K562 (cell line): ENCODE measurements at regions not wholly inside any gene's neighbourhood (a gene's known extent, or its start where the extent isn't known, plus 50 kb on each side); places are given as distances from the start of the nearest gene placed in this dataset.

ENCODE experiments used
- ATAC-seq: fragments of 200-7000 bp; cut with Tn5 transposase; 3 replicates; pipeline ENCODE4 v1.9.1; 2020; ENCODE audit warnings: moderate library complexity
- BruUV-seq: library from RNA; stranded (reverse); fragments of 400-500 nt; replicated peaks from 2 replicates; lab custom pipeline; 2021; lab: Mats Ljungman, UMichigan
- CTCF ChIA-PET: fragments of 300-600 bp; formaldehyde crosslinking; extraction: SDS; loops from one replicate; lab custom pipeline; 2021; ENCODE audit warnings: low intra/inter-chr PET ratio; lab: Yijun Ruan, JAX
- POLR2A ChIA-PET: fragments of 300-600, 350-650 bp; sonication (Branson Sonifier 250); formaldehyde crosslinking; extraction: SDS; loops from one replicate; lab custom pipeline; 2021; ENCODE audit warnings: antibody characterized with exemption, inconsistent platforms; lab: Yijun Ruan, JAX
- DNase-seq, 4 experiments: peaks; one replicate each; pipeline versions ENCODE4 v3.0.0 to v3.0.0-alpha.2; 2011 to 2018; ENCODE audit warnings: low spot score in 3 of 4, mixed read lengths in 3 of 4; ENCODE audit errors: extremely low read depth in 1 of 4
- FAIRE-seq: peaks from 2 replicates; lab custom pipeline; 2011; peaks lifted over from hg19 to GRCh38; lab: Jason Lieb, UNC
- H2AFZ ChIP-seq: 2 replicates; pipeline ENCODE4 v1.6.0; 2011; ENCODE audit warnings: low read depth, low read length, control low read depth, inconsistent platforms
- H3K27ac ChIP-seq: fragments of 200-600 bp; 3 replicates; pipeline ENCODE4 v1.8.0; 2011; ENCODE audit warnings: low read depth, mild to moderate bottlenecking, control low read depth, inconsistent platforms, low read length, moderate library complexity, mixed read lengths; ENCODE audit errors: extremely low read depth
- H3K27me3 ChIP-seq, 2 experiments: fragments of 300-600 bp in 1 of 2; 2 replicates in 1 of 2; 3 replicates in 1 of 2; pipeline versions ENCODE4 v1.6.0 to v1.8.0; 2011; ENCODE audit warnings: inconsistent platforms in 2 of 2, low read length in 2 of 2, mild to moderate bottlenecking in 1 of 2, mixed read lengths in 1 of 2, moderate library complexity in 1 of 2; ENCODE audit not compliant: control insufficient read depth in 2 of 2, insufficient read depth in 2 of 2
- H3K36me3 ChIP-seq: fragments of 300-600 bp; 3 replicates; pipeline ENCODE4 v1.8.0; 2011; ENCODE audit warnings: mild to moderate bottlenecking, low read length, inconsistent platforms; ENCODE audit not compliant: control insufficient read depth, insufficient read depth
- H3K4me1 ChIP-seq, 2 experiments: fragments of 200-600 bp in 1 of 2; replicated peaks in 1 of 2; 2 replicates in 1 of 2; 3 replicates in 1 of 2; pipeline versions ENCODE4 v1.5.1 to v1.8.0; 2011; ENCODE audit warnings: inconsistent platforms in 2 of 2, low read length in 2 of 2, mild to moderate bottlenecking in 1 of 2, mixed read lengths in 1 of 2, moderate library complexity in 1 of 2; ENCODE audit not compliant: control insufficient read depth in 2 of 2, insufficient read depth in 2 of 2
- H3K4me2 ChIP-seq: 2 replicates; pipeline ENCODE4 v1.6.1; 2011; ENCODE audit warnings: low read length, control low read depth, inconsistent platforms, mixed read lengths; ENCODE audit not compliant: insufficient read depth
- H3K4me3 ChIP-seq: fragments of 200-600 bp; sonication (generic), shearing (Covaris generic); 2 replicates; pipeline ENCODE4 v1.5.1; 2016; ENCODE audit warnings: control low read depth, inconsistent platforms
- H3K79me2 ChIP-seq: fragments of 200-600 bp; 3 replicates; pipeline ENCODE4 v1.8.0; 2011; ENCODE audit warnings: low read length, inconsistent platforms; ENCODE audit not compliant: control insufficient read depth, insufficient read depth
- H3K9ac ChIP-seq, 2 experiments: 2 replicates each; pipeline versions ENCODE4 v1.6.0 to v1.6.1; 2011; ENCODE audit warnings: low read depth in 2 of 2, low read length in 2 of 2, control low read depth in 1 of 2, inconsistent platforms in 1 of 2, mild to moderate bottlenecking in 1 of 2, mixed read lengths in 1 of 2; ENCODE audit not compliant: insufficient read depth in 1 of 2
- H3K9me1 ChIP-seq: one replicate; pipeline ENCODE4 v1.6.0; 2011; ENCODE audit warnings: inconsistent platforms, mild to moderate bottlenecking, low read length, moderate library complexity; ENCODE audit not compliant: control insufficient read depth, insufficient read depth
- H3K9me3 ChIP-seq: replicated peaks from 2 replicates; pipeline ENCODE4 v1.5.1; 2011; ENCODE audit warnings: low read depth, low read length, inconsistent platforms; ENCODE audit not compliant: control insufficient read depth, insufficient read depth
- H4K20me1 ChIP-seq: replicated peaks from 2 replicates; pipeline ENCODE4 v1.6.1; 2011; ENCODE audit warnings: low read length, inconsistent platforms, mixed read lengths; ENCODE audit not compliant: control insufficient read depth, insufficient read depth
- CCNT2 ChIP-seq: IDR thresholded peaks from 2 replicates; pipeline ENCODE4 v1.6.1; 2011; ENCODE audit warnings: borderline replicate concordance, low read depth, mild to moderate bottlenecking, moderate library complexity, mixed read lengths, low read length; ENCODE audit not compliant: insufficient read length; ENCODE audit errors: extremely low read depth
- CTBP1 ChIP-seq: fragments of 450-650 bp; IDR thresholded peaks from 2 replicates; pipeline ENCODE4 v1.6.1; 2016; ENCODE audit warnings: borderline replicate concordance
- DPF2 ChIP-seq: fragments of 450-650 bp; IDR thresholded peaks from 2 replicates; pipeline ENCODE4 v1.6.1; 2016
- HLTF ChIP-seq: fragments of 450-650 bp; IDR thresholded peaks from 2 replicates; pipeline ENCODE4 v1.6.1; 2016
- TRIM28 ChIP-seq: fragments of 450-650 bp; IDR thresholded peaks from 2 replicates; pipeline ENCODE4 v1.6.1; 2017
- ZNF780A ChIP-seq: fragments of 250-450 bp; sonication (Bioruptor Pico); IDR thresholded peaks from 2 replicates; pipeline ENCODE4 v1.5.0; 2021; ENCODE audit warnings: mild to moderate bottlenecking
- WGBS: fragments of 100-300 bp; shearing (Covaris generic); methylation state at CpG from one replicate; pipeline ENCODE4 v1.1.6; 2016; ENCODE audit warnings: low coverage, mixed read lengths; ENCODE audit not compliant: insufficient coverage; ENCODE audit errors: missing lambda C conversion rate; 5-methylcytosine and 5-hydroxymethylcytosine counted together
- in situ Hi-C: fragments of 300-500 bp; cut with MboI; formaldehyde crosslinking; loops from 4 replicates; pipeline ENCODE4 v1.15.0; 2018; ENCODE audit warnings: inconsistent platforms, mixed read lengths
- intact Hi-C: fragments of 100-400 bp; cut with micrococcal nuclease; formaldehyde crosslinking; loops from 2 replicates; pipeline ENCODE4 v1.14.2; 2022
- TF ChIP-seq, protein P1 (sequence below): fragments of 150-350 bp; conservative IDR thresholded peaks from 2 replicates; pipeline ENCODE4 v1.6.1; 2014; ENCODE audit warnings: low read length

DNA sequence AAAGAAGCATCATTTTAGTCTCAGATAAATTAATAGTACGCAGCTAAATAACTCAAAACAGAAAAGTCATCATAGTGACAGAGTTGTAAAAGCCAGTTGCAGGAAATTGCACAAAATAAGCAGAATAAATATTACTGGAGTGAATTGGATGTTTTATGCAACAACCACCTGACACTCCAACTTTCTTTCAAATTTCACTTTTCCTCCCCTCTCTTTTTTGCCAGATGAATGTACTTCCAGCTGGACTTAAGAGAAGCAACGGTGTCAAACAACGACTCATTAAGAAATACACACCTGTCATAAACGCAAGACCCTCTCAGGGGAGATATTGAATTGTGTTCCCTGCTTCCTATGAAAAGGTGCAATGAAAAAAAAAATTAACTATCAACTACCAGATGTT lies 120.2 kb upstream of the HCCS start:
- Histone ChIP-seq H2AFZ (no peak overlapping the region), H3K4me2 (no peak overlapping the region), H3K9me3 (no peaks in the 10 kb centered on the region), H3K9me1 (no peaks in the 10 kb centered on the region), H3K79me2 (no peaks in the 10 kb centered on the region), H3K4me3 (no peak overlapping the region), H3K27me3 (no peaks in the 10 kb centered on the region), H3K27ac (no peak overlapping the region), H4K20me1 (no peaks in the 10 kb centered on the region), H3K9ac (no peak overlapping the region), H3K36me3 (no peaks in the 10 kb centered on the region), H3K4me1 (no peaks in the 10 kb centered on the region)
- intact Hi-C loops, result no loop called here
- POLR2A ChIA-PET, result no interaction called here
- ATAC-seq (no peak), FAIRE-seq (no peak), DNase-seq (no peak)
- CTCF ChIA-PET, result no interaction called here
- 0% methylated on average over 4 of the region's 4 CpGs for WGBS
- BruUV-seq, result no TSS peak
- TF ChIP-seq CTBP1 (no peak), DPF2 (no peak), ZNF780A (CRISPR knock-in tag) (no peak), TRIM28 (no peak), HLTF (no peak), CCNT2 (no peak)
- TF ChIP-seq, protein P1, sequence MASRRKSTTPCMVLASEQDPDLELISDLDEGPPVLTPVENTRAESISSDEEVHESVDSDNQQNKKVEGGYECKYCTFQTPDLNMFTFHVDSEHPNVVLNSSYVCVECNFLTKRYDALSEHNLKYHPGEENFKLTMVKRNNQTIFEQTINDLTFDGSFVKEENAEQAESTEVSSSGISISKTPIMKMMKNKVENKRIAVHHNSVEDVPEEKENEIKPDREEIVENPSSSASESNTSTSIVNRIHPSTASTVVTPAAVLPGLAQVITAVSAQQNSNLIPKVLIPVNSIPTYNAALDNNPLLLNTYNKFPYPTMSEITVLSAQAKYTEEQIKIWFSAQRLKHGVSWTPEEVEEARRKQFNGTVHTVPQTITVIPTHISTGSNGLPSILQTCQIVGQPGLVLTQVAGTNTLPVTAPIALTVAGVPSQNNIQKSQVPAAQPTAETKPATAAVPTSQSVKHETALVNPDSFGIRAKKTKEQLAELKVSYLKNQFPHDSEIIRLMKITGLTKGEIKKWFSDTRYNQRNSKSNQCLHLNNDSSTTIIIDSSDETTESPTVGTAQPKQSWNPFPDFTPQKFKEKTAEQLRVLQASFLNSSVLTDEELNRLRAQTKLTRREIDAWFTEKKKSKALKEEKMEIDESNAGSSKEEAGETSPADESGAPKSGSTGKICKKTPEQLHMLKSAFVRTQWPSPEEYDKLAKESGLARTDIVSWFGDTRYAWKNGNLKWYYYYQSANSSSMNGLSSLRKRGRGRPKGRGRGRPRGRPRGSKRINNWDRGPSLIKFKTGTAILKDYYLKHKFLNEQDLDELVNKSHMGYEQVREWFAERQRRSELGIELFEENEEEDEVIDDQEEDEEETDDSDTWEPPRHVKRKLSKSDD, result no peak
- in situ Hi-C loops, result no loop called here
